ENCODE measurements at regions not wholly inside any gene's neighbourhood (a gene's known extent, or its start where the extent isn't known, plus 50 kb on each side); places are given as distances from the start of the nearest gene placed in this dataset.
"Not testable (repeated sequence)": the region's sequence is repeated elsewhere in the genome, so short reads cannot be mapped to it uniquely, and the experiment has no call there.

- DNase-seq (ENCODE audit: low spot score) = no peak
Observed at GRCh38 chr7:9036080-9036479, 602.7 kb downstream of the NXPH1 start.

DNA sequence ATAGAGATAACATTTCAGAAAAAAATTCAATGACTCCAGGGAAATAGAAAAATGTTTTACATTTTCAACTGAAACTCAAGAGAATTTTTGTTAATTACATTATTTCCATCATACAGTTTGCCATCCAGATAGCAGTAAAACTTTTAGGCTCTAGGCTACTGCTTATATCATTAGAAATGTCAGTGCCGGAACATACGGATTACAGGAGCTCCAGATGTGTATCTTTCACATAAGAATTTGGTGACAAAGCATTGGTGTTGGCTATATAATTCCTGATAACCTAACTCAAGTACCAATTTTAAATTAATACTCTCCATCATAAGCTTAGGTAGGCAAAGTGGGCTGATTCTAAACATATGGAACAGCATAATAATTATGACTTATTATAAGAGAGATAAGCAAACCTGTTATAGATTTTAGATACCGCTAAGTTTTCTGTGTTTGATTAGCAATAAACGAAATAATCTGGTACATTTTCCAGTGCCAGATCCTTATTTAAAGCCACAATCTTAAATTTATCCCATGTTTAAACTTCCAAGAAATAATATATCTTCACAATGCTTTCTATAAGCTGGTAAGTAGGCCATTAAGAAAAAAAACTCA, 637.9 kb downstream of the NXPH1 start:
- DNase-seq (ENCODE audit: low spot score) = no peak

GRCh38 chr7:9075774-9076173, 642.4 kb downstream of the NXPH1 start:
- not testable (repeated sequence) for DNase-seq (ENCODE audit: low spot score)

DNA sequence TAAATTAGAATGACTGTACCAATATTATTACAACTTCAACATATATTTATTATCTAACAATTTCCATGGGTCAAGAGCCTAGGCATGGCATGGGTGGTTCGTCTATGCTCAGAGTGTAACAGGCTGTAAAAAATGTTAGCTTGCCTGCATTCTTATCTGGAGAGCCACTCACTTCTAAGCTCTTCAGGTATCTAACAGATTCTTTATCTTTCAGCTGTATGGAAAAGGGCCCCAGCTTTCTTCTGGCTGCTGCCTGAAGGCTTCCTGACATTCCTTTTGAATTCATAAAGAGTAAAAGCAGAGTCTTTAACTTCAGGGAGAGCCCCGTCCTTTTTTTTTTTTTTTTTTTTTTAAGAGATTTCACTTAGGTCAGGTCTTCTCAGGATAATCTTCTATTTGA, 648.8 kb downstream of the NXPH1 start:
- DNase-seq (ENCODE audit: low spot score) = no peak

GRCh38 chr7:9083837-9084236, 650.4 kb downstream of the NXPH1 start:
- peak; percentile 77 for DNase-seq (ENCODE audit: low spot score)

DNA sequence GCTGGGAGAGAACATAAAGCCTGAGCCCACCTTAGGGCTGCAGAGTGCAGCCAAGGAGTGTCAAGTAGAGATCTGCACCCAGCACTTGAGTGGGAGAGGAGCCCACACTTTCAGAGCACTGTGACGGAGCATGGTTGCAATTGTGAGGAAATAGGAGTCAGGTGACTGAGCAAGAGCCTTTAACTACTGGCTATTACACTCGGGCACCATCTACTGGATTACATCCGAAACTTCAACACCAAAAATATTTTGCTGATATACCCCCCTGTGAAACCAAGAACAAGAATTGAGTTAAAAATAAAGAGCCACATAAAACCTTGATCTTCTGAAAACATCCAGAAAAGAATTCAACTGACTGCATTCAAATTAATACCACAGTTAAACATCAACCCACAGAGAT, 657.9 kb downstream of the NXPH1 start:
- no peak for DNase-seq (ENCODE audit: low spot score)

DNA sequence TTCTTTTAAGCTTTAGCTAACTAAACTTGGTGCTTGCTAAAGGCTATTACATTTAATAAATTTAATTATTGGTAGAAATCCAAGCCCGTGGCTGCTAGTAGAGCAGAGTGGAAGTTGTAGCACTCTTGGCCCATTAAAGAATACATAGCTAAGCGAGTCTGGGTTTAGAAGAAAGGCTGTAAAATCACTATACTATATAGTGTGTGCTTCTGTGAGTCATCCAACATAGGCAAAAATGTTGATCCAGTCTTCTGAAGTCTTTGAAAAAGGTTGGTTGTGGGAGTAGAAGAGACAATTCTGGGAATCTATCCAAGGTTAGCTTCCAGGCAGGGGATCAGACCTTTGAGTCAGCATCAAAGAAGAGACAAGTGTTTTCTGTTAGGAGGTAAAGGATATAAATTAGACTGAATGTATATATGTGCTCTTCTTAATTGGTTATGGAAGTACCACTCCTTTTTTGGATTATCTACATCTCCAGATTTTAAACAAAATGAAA, 664.2 kb downstream of the NXPH1 start:
- DNase-seq (ENCODE audit: low spot score) = no peak

DNA sequence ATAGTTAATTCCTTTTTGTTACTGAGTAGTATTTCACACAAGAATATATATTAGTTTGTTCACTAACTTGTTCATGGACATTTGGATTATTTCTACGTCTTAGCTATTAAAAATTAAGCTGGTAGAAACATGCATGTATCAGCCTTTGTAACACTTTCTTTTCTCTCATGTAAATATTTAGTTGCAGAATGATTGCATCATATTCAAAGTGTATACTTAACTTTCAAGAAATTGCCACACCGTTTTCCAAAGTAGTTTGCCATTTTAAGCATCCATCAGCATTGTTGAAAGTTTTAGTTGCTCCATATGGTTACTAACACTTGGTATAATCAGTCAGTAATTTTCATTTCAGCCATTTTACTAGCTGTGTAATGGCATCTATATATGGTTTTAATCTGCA, 666.9 kb downstream of the NXPH1 start:
- DNase-seq (ENCODE audit: low spot score) = no peak

GRCh38 chr7:9102846-9103245, 669.4 kb downstream of the NXPH1 start:
- no peak for DNase-seq (ENCODE audit: low spot score)

DNA sequence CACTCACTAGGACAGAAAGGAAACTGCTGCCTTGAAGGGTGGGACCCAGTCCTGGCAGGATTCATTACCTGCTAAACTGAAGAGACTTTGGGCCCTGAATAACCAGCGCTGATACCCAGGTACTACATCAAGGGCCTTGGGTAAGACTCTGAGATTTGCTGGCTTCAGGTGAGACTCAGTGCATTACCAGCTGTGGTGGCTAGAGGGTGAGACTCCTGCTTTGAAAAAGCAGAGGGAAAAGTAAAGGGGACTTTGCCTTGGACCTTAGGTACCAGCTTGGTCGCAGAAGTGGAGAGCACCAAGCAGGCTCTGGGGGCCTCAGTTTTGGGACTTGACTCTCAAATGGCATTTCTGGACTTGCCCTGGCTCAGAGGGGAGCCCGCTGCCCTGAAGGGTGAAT, 673.3 kb downstream of the NXPH1 start:
- no peak for DNase-seq (ENCODE audit: low spot score)

GRCh38 chr7:9120331-9120730, 686.9 kb downstream of the NXPH1 start:
- no peak for DNase-seq (ENCODE audit: low spot score)

- DNase-seq (ENCODE audit: low spot score) = peak; percentile 63
Observed at GRCh38 chr7:9124320-9124719, 690.9 kb downstream of the NXPH1 start.

DNA sequence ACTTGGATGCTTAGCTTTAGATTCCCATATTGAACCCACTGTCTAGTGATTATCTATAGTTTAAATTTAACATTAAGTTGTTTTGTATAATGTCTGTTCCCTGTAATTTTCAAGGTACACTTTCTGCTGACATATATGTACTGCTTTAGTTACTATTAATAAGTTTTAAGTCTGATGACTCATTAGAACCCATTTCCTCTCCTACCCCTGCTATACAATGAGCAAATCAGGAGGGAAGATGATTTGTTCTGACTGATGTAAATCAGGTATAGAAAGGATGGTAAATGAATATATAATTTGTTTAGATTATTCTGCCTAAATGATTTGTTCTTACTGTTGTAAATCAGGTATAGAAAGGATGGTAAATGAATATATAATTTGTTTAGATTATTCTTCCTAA, 691.8 kb downstream of the NXPH1 start:
- no peak for DNase-seq (ENCODE audit: low spot score)

DNA sequence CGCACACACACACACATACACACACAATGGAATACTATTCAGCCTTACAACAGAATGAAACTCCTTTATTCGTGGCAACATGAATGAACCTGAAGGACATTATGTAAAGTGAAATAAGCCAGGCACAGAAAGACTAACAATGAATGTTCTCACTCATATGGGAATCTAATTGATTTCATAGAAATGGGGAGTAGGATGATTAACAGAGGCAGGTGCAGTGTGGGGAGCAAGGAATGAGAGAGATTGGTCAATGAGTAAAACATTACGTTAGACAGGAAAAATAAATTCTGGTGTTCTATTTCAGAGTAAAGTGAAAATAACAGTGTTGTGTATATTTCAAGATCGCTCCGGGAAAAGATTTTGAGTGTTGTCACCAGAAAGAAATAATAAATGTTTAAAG, 694.5 kb downstream of the NXPH1 start:
- DNase-seq (ENCODE audit: low spot score) = no peak

- no peak for DNase-seq (ENCODE audit: low spot score)
Observed at GRCh38 chr7:9148687-9149086, 715.3 kb downstream of the NXPH1 start.

DNA sequence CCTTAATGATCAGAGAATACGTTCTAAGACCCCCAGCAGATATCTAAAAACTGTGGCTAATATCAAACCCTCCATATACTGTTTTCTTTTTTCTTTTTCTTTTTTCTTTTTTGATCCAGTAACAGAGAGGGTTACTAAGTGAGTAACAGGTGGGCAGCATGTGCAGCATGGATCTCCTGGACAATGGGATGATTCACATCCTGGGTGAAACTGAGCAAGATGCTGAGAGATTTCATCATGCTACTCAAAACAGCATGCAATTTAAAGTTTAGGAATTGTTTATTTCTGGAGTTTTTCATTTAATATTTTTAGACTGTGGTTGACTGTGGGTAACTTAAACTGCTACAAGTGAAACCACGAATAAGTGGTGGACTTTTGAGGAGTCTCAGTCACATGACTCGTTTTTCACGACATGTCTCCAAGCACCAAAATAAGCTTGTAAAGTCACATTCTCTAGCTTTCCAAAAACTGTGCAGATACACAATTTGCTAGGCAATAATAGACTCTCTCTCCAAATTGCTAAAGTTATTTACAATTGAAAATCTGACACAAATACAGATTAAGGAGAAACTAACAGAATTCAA, 716.2 kb downstream of the NXPH1 start:
- no peak for DNase-seq (ENCODE audit: low spot score)

- not testable (repeated sequence) for DNase-seq (ENCODE audit: low spot score)
Observed at GRCh38 chr7:9163691-9164090, 730.3 kb downstream of the NXPH1 start.

DNA sequence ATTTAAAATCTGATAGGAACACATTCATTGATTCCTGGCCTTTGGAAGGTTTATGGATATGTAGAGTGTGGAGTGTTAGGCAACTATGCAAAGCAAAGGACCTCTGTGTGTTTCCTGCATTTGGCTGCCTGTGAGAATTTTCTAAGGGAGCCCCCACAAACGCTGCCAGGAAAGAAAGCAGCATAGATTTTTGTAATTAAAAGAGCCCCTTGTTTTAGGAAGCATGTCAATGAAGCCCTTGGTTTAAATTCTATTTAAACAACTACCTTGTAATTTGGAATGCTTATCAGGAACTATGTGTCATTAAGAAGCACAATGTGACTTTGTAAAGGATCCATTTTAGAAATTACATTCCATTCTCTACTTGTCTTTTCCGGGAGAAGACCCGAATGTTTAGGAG, 742.5 kb downstream of the NXPH1 start:
- DNase-seq (ENCODE audit: low spot score) = no peak

DNA sequence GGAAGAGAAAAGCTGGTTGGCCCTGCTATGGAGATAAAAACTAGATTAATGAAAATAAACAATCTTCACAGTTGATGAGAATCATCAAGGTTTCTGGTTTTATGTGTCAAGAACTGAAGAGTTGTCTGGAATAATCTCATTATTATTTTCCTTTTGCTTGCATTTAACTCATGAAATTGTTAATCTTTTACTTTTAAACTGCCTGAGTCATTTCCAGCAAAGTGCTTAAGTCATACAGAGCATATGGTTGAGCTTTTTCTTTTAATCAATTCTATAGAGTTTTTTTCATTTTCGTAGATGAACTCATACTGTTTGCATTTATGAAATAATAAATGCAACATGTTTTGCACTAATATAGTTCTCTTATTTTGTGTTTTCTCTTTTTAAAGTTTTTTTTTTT, 747.9 kb downstream of the NXPH1 start:
- DNase-seq (ENCODE audit: low spot score) = no peak

DNA sequence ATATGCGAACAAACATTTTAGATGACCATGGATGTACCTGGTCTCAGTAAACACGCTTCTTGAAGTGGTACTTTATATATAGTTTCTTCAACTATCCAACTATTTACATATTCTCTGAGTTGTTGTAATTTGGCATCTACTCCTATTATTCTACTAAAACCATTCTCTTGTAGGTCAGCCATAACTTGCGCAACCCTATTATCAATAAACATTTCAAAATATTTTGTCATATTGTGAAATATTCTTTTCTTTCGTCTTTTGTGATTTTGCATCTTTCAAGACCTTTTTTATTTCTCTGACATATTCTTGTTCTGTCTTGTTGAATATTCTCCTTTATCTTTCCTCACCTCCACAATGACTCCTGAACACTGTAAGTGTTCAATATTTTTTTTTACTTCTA, 753.3 kb downstream of the NXPH1 start:
- no peak for DNase-seq (ENCODE audit: low spot score)

DNA sequence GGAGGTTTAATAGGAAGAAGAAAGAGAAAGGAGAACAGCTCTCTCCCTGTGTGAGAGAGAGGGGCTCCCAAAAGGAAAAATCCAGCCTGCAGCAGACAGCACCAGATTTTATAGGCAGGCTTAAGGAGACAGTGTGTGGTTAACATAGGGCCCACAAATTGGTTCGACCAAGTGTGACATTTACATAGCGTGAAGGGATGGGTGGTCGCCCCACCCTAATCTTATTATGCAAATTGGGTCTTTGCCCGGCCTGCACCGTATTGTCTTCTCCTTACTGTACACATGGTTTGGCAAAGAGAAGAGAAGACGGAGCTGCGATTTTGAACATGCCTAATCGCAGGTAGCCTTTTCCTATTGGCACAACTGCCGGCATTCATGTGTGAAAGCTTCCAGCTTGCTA, 756.3 kb downstream of the NXPH1 start:
- no peak for DNase-seq (ENCODE audit: low spot score)

- no peak for DNase-seq (ENCODE audit: low spot score)
Observed at GRCh38 chr7:9192969-9193368, 759.6 kb downstream of the NXPH1 start.

GRCh38 chr7:9200626-9201025, 767.2 kb downstream of the NXPH1 start:
- DNase-seq (ENCODE audit: low spot score) = peak; percentile 78

DNA sequence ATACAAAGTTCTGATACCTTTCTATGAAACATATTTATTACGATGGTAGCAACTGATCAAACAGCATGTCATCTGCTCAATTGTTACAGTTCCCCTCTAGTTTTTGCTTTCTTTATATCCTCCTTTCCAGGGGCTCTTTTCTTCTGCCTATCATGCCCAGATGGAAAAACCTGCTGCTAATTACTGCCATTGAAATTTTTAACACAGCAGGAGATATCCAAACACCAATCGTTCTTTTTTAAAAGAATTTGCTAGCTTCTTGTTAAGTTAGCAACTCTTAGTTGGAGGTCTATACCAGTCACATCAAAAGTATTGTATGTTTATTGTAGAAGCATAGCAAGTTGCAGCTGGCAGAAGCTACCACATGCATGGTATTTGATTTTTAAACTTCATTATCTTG, 768.5 kb downstream of the NXPH1 start:
- DNase-seq (ENCODE audit: low spot score) = no peak

Data from SK-N-DZ (cell line).